NCI-H748 treated with DMSO at 0.1 percent for 48 hours (cell line): ENCODE measurements at regions not wholly inside any gene's neighbourhood (a gene's known extent, or its start where the extent isn't known, plus 50 kb on each side); places are given as distances from the start of the nearest gene placed in this dataset.
"Not testable (repeated sequence)": the region's sequence is repeated elsewhere in the genome, so short reads cannot be mapped to it uniquely, and the experiment has no call there.

Experiments
- DNase-seq: peaks from one replicate; lab custom pipeline; 2025; lab: John Stamatoyannopoulos, UW

GRCh38 chr3:188000361-188000861 lies 153.5 kb upstream of the LPP start:
- DNase-seq: no peak

DNA sequence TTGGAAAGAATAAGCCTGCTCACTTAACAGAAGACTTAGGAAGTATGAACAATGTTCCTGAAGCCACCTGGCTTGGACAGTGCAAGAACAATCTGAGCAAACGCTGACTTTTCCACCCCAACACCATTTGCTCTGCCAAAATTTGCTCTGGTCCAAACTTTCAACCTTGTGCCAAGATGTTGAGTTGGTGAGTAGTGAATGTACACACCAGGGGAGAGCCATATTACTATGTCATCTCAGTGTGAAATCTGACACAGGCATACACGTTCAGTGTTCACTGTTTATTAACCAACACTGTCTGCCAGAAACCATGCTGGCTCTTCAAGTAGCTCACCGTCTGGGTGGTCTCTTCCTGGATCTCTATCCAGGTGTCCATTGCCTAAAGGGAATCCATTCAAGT lies 152.9 kb upstream of the LPP start:
- no peak for DNase-seq

- no peak for DNase-seq
Observed at GRCh38 chr3:188001926-188002325, 152.0 kb upstream of the LPP start.

GRCh38 chr3:188002626-188003138 lies 151.3 kb upstream of the LPP start:
- no peak for DNase-seq

DNA sequence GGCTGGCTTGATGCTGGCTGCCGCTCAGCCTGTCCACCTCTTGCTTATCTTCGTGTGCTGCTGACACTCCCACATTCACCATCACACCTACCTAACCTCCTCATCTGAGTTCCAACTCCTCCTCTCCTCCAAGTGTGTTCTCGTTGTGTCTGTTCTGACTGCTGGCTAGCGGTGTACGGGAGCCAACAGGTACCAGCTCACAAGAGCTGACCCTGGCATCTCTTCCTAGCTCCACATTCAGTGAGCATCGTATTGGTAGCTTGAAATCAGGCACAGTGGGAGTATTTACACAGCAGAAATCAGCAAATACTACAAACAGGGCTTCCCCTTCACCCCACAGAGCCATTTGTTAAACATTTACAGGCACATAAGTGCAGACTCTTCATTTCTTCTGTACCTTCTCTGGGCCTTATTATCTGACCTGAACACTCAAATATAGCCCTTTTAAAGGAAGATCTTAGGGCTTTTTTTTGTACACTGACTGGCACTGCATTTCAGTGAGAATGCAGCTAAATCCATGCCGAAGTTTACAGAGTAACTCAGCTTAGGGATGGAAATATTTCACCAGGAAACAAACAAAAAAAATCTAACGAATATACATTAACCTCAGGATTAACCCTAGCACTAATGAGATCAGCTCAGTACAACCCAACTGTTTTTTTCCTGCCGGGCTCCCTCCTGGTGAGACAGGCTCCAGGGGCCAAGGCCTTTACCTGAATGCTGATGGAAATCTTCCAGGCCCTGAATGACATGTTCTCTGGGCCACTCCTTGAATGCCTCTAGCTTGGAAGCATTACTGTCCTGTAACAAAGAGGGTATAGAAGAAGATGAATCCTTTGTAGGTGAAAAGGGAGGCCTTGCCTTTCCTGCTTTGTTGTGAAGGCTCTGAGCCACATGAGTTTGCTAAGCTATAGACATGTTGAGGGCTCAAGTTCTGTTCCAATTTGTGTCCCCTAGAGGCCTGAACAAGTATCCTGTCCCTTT lies 150.5 kb upstream of the LPP start:
- DNase-seq: no peak

- DNase-seq: no peak
Observed at GRCh38 chr3:188006726-188007393, 147.1 kb upstream of the LPP start.

- no peak for DNase-seq
Observed at GRCh38 chr3:188007897-188008296, 146.1 kb upstream of the LPP start.

DNA sequence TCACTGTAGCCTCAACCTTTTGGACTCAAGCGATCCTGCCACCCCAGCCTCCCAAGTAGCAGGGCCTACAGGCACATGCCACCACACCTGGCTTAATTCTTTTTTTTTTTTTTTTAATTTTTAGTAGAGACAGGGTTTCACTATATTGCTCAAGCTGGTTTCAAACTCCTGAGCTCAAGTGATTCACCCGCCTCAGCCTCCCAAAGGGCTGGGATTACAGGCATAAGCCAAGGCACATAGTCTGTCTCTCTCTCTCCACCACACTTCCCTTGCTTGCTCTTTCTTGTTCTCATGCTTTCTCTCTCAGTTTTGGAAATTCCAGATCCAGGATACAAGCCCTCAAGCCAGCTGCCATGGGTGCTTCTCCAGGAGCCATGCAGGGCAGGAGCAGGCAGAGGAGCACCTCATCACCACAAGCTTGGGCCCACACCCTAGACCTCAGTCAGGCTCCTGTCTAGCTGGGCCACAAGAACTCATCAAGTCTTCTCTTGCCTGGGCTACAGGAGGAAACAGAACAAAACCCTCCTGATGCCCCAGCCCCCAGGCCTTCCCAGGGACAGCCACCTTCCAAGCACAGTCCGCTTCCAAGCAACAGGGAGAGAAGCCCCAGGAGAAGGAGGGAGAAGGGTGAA lies 145.3 kb upstream of the LPP start:
- no peak for DNase-seq

DNA sequence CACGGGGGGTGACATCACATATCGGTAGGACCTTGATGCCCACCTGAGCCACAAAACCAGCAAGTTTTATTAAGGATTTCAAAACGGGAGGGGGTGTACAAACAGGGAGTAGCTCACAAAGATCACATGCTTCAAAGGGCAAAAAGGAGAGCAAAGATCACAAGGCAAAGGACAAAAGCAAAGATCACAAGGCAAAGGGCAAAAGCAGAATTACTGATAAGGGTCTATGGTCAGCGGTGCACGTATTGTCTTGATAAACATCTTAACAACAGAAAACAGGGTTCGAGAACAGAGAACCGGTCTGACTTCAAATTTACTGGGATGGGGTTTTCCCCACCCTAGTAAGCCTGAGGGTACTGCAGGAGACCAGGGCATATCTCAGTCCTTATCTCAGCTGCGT lies 143.5 kb upstream of the LPP start:
- DNase-seq: no peak

DNA sequence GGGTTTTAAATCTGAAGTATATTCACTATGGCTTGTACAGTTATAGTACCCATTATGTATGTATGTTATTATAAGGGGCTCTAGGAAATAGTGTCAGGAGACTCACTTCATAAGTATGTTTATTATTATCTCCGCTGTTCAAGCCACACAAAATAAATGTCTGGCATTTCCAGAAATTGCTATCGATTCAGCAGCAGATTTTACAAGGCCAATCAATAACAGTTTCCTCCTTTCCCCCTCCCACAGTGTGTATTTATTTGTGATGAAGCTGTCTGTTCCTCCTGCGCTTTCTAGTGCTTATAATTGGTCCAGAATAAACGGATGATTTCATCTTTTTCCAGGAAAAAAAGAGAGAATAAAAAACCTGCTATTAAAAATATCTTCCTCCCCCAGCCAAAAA lies 134.2 kb upstream of the LPP start:
- no peak for DNase-seq

DNA sequence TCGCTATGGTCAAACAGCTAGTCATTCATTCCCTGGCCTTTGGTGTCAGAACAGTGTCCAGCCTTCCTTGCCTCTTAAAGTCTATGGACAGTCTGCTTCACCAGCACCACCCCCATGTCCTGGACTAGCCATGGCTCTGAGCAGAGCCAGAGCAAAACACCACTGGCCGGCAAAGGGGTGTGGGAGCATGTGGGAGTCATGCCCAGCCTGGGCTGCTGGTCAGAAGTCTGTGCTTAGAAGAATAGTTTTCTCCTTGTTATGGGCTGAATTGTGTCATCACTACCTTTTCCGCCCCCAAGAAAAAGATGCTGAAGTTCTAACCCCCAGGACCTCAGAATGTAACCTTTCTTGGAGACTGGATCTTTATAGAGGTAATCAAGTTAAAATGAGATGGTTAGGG lies 132.9 kb upstream of the LPP start:
- DNase-seq: no peak

GRCh38 chr3:188021502-188022040 lies 132.4 kb upstream of the LPP start:
- no peak for DNase-seq

DNA sequence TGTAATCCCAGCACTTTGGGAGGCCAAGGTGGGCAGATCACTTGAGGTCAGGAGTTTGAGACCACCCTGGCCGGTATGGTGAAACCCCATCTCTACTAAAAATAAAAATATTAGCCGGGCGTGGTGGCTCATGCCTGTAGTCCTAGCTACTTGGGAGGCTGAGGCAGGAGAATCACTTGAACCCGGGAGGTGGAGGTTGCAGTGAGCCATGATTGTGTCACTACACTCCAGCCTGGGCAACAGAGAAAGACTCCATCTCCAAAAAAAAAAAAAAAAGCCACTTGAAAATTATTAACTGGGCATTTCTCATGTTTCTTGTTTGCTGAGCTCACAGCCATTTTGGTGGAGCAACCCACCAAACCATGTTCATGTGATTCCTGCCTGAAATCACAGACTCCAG lies 131.1 kb upstream of the LPP start:
- not testable (repeated sequence) for DNase-seq

GRCh38 chr3:188025555-188025954 lies 128.4 kb upstream of the LPP start:
- no peak for DNase-seq

DNA sequence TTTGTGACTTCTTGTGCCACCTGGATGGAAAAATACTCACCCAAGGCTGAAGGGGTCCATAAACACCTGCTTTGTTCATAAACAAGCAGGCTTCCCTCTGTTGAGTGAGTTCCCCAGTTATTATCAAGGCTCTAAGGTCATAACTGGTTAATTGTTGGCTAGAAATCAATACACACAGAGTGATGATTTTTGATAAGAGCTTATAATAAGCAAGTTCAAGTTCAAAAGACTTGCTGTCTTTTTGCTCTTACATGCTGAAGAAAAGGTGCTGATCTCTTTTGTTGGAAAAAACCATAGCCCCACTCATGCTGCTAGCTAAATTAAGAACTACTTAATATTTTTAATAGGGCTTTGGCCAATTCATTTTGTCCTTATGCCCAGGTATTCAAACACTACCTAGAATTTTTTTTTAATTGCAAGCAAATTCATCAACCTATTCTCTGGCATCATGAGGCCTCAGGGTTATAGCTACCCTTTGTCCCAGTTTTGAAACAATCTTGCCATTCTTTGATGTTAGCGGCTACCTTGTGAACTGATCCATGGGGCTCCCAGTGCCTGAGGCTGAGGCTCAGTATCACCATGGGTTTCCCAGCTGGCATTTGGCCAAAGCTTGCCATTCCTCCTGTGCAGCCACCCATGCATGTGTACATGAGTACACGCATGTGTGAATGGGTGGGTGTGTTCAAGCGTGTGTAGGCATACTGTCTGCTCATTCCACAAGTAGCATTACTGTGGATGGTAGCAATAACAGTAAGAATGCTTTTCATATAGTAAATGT lies 127.6 kb upstream of the LPP start:
- DNase-seq: no peak

- DNase-seq: no peak
Observed at GRCh38 chr3:188031121-188031520, 122.8 kb upstream of the LPP start.

DNA sequence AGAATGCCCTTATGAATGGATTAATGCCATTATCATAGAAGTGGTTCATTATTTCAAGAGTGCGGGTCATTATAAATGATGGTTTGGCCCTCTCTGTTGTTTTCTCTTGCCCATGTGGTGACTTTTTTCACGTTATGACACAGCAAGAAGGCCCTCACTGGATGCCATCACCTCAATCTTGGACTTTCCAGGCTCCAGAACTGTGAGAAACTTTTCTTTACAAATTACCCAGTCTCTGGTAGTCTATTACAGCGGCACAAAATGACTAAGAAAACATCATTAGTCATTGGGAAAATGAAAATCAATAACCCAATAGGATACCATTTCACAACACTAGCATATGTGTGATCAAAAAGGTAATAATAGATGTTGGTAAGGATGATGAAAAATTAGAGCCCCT lies 119.0 kb upstream of the LPP start:
- no peak for DNase-seq

DNA sequence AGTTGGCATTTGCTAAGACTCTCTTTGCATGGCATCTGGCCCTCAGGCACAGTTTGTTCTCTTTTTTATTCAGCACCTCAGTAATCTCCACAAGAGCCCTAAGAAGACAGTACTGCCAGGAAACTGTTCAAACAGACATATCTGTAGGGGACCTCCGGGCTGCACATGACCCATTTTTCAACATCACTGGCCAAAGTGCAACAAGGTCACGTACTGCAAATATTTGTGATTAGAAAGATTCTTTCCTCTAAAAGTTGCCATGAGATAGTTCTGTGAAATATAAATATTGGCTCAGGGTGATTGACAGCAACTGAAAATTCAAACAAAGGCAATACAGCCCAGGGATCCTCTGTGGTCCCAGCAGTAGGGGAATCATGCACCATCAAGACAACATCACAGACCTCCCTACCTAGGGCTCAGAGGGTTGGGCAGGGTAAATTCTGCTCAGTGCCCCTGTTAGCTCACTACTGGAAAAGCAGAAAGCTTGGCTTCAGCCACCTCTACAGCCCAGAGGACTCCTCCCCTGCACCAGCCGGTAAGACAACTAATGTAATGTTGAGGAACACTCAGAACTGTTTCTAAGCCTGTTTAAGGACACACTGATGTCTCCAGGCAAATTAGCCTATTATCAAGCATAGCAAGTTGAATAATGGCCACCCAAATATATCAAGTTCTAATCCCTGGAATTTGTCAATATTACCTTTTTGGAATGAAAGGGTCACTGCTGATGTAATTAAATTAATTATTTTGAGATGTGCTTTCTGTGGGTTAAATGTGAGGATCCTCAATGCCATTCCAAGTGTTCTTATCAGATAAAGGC lies 117.4 kb upstream of the LPP start:
- no peak for DNase-seq

DNA sequence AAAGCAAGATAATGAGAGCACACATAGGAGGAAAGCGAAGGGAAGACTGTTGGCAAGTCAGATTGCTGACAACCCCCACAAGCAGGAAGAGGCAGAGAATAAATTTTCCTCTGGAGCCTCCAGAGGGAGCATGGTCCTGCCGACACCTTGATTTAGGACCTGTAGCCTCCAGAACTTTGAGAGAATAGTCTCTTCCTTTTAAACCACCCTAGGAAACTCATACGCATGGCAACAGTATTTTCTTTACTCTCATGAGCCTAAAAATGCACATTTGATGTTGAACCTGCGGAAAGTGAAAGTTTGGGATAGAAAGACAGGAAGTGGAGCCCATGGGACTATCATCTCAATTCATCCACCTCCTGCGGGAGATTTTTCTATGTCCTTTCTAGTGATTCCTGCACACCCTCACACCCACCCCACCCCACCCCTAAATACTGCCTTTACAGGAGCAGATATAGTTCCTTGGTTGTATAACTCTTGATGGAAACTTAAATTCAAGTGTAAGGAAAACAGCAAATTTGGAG lies 116.7 kb upstream of the LPP start:
- DNase-seq: no peak

DNA sequence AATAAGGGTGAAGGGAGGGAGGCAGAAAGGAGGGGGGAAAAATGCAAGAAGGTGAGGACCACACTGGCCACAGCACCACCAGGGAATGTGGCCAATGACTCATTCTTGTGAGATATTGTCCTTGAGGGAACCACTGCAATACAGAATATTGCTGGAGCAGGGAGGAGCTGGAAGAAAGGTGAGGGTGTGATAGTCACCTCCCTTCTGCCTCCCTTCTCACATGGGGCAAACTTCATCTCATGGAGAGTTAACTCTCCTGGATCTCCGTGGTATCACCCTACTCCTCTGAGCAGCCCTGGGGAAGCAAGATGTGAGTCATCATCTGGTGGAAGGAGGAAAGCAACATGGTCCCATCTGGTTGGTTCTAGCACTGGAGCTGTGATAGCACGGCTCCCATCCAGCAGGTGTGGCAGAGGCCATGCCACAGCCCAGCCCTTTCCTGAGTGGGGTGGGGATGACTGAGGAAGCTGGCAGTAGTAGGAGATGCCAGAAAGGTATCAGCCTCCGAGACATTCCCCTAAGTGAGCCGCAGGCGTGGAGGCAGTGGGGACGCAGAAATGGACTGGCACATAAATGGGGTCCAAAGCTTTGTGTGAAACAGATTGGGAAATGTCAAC lies 115.9 kb upstream of the LPP start:
- no peak for DNase-seq
